Fibroblast of skin of right quadriceps (primary cell): ENCODE measurements at regions not wholly inside any gene's neighbourhood (a gene's known extent, or its start where the extent isn't known, plus 50 kb on each side); places are given as distances from the start of the nearest gene placed in this dataset.

ENCODE experiments used
- DNase-seq: peaks from one replicate; pipeline ENCODE4 v3.0.0-alpha.2; 2013

GRCh38 chr21:38203229-38203628 lies 53.6 kb upstream of the KCNJ15 start:
- DNase-seq: no peak

GRCh38 chr21:38205940-38206339 lies 50.9 kb upstream of the KCNJ15 start:
- no peak for DNase-seq

- DNase-seq: no peak
These were observed 50.1 kb upstream of the KCNJ15 start for GRCh38 chr21:38206646-38207045.
